Stimulated activated effector memory CD8-positive, alpha-beta T cell treated with anti-CD3 and anti-CD28 coated beads, Interleukin-12 subunit alpha, Interleukin-12 subunit beta, amount 100 ng/mL, for 72 hours (primary cell): ENCODE measurements at regions not wholly inside any gene's neighbourhood (a gene's known extent, or its start where the extent isn't known, plus 50 kb on each side); places are given as distances from the start of the nearest gene placed in this dataset.

Experiments
- ATAC-seq: fragments of 150-1000 bp; cut with Tn5 transposase; 2 replicates; pipeline ENCODE4 v1.10.0; 2021
- DNase-seq, 2 donors: peaks; one replicate each; pipeline ENCODE4 v3.0.0; 2021 to 2022; ENCODE audit warnings: low spot score in 2 of 2
- H3K27ac Mint-ChIP-seq: one replicate; pipeline ENCODE4 v1.8.0; 2022; ENCODE audit warnings: mild to moderate bottlenecking, mixed read lengths
- H3K36me3 Mint-ChIP-seq: one replicate; pipeline ENCODE4 v1.8.0; 2022; ENCODE audit warnings: mild to moderate bottlenecking, mixed read lengths
- H3K4me1 Mint-ChIP-seq: one replicate; pipeline ENCODE4 v1.8.0; 2022; ENCODE audit warnings: mixed read lengths
- H3K4me3 Mint-ChIP-seq: one replicate; pipeline ENCODE4 v1.8.0; 2022; ENCODE audit warnings: mild to moderate bottlenecking, mixed read lengths
- H3K9me3 Mint-ChIP-seq: one replicate; pipeline ENCODE4 v1.8.0; 2022; ENCODE audit warnings: mixed read lengths

DNA sequence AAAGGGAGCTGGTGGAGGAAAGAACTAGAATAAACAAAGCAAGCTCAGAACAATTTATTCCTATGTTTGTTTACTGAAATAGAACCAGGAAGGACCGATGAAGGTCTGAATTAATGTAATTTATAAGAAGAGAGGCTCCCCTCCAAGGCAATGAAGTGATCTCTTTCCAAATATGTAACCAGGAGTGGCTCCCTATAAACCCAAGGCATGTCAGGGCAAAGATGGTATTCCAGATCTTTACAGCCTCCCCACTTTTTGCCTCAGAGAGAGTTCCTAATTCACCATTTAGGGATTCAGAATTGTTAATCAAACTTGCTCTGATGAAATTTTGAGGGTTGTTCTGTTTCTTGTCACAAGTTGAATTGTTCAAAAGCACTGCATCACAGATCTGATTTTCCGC is 88.8 kb downstream of the HDGFL1 start:
- H3K9me3 Mint-ChIP-seq = peaks cover 11% of the 10 kb centered on the region
- H3K36me3 Mint-ChIP-seq = no peaks in the 10 kb centered on the region
- H3K27ac Mint-ChIP-seq = no peak overlapping the region
- ATAC-seq (no peak), DNase-seq (no peak)
- H3K4me1 Mint-ChIP-seq = no peaks in the 10 kb centered on the region
- H3K4me3 Mint-ChIP-seq = no peak overlapping the region

DNA sequence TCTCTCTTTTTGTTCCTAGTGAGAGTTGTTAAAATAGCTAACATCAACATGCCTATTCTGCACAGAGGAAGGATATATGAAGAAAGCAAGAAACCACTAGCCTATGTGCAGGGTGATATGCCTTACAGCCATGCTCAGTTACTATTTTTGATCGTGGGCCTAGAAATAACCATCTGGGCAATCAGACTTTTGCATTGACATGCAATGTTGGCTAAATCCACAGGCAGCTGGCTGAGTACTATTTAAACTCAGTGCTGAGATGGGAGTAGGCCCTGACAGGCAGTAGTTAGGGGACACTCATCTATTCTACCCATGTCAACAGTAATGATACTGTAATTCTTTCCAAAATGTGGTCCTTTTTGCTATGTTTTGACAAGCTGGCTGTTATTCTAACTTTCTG is 89.6 kb downstream of the HDGFL1 start:
- H3K36me3 Mint-ChIP-seq = no peaks in the 10 kb centered on the region
- peaks cover 11% of the 10 kb centered on the region for H3K9me3 Mint-ChIP-seq
- no peaks in the 10 kb centered on the region for H3K4me1 Mint-ChIP-seq
- DNase-seq (no peak), ATAC-seq (no peak)
- no peak overlapping the region for H3K4me3 Mint-ChIP-seq
- H3K27ac Mint-ChIP-seq = no peak overlapping the region

DNA sequence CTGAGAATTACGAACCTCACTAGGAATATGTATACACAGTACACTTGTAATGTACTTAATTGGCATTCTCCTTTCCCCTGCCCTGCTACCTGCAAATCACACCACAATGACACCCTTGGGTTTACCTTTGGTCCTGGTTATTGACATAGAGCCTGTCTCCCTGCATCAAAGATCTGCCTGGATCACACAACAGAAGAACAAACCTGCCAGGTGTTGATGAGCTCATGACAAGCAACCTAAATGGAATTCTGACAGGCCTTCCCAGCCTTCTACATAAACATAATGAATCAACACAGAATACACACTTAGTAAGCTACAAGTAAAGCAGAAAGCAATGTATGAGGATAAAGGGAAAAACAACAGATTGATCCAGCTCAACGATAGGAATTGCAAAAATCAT is 95.6 kb downstream of the HDGFL1 start:
- no peaks in the 10 kb centered on the region for H3K4me1 Mint-ChIP-seq
- no peak for DNase-seq
- H3K27ac Mint-ChIP-seq = no peak overlapping the region

DNA sequence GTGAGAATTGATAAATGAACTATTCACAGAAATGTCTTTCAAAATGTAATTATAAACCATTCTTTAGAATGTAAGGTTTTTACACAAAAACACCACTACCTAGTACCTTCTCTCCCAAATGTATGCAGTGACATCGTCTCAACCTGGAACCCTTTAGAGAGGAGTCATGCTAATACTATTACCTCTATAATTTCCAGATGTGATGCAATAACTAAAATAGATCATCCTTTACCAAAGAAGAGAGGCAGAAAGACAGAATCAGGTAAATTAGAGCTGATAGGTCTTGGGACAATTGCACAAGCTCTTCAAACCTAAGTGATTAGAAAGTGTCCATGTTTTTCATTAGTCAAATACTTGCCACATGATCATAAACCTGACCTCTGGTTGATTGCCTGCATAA is 96.7 kb downstream of the HDGFL1 start:
- no peak overlapping the region for H3K4me3 Mint-ChIP-seq
- no peak overlapping the region for H3K27ac Mint-ChIP-seq
- no peaks in the 10 kb centered on the region for H3K4me1 Mint-ChIP-seq

More for the DNA sequence above, 95.6 kb downstream of the HDGFL1 start:
- Mint-ChIP-seq H3K9me3 (peaks cover 22% of the 10 kb centered on the region), H3K36me3 (no peaks in the 10 kb centered on the region), H3K4me3 (no peak overlapping the region)
- ATAC-seq = no peak

DNA sequence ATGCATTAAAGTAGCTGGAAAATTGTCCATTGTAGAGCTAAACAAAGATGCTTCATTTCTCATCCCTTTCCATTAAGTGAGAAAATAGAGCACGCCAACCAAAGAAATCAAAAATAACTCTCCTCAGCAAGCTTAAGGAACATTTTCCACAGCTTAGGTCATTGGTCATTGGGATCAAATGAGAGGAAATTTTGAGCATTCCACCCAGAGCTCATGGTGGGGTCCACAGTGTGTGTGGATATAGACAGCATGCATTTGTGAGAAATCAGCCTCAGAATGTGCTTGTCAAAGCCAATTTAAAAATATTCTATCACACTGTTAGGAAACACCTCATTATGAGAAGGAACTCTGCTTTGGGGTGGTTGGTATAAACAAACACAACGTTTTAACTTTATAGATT is 97.2 kb downstream of the HDGFL1 start:
- Mint-ChIP-seq H3K4me3 (no peak overlapping the region), H3K4me1 (no peaks in the 10 kb centered on the region), H3K27ac (no peak overlapping the region), H3K9me3 (peaks cover 22% of the 10 kb centered on the region), H3K36me3 (no peaks in the 10 kb centered on the region)
- DNase-seq (no peak), ATAC-seq (no peak)

More for the DNA sequence above, 96.7 kb downstream of the HDGFL1 start:
- peaks cover 25% of the 10 kb centered on the region for H3K9me3 Mint-ChIP-seq
- no peak for ATAC-seq
- no peak for DNase-seq
- no peaks in the 10 kb centered on the region for H3K36me3 Mint-ChIP-seq

DNA sequence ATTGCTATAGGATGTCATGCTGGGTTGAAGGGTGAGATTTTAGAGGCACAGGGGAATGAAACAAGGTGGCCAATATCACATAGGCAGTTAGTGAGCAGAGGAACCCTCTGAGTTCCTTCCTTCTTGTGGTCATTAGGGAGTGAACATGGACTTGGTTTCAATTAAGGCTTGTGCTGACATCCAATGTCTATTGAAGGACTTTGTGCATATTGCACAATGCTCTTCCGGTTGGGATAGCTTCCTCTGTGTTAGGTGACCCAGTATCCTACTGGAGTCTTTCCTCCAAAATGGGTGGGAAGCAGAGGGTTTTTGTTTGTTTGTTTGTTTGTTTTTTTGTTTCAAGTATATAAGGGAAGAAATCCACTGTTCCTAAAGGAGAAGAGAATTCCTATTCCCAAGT is 98.5 kb downstream of the HDGFL1 start:
- no peak for DNase-seq
- H3K4me3 Mint-ChIP-seq = no peak overlapping the region
- no peaks in the 10 kb centered on the region for H3K4me1 Mint-ChIP-seq
- no peak overlapping the region for H3K27ac Mint-ChIP-seq
- no peaks in the 10 kb centered on the region for H3K36me3 Mint-ChIP-seq
- ATAC-seq = no peak
- peaks cover 17% of the 10 kb centered on the region for H3K9me3 Mint-ChIP-seq

DNA sequence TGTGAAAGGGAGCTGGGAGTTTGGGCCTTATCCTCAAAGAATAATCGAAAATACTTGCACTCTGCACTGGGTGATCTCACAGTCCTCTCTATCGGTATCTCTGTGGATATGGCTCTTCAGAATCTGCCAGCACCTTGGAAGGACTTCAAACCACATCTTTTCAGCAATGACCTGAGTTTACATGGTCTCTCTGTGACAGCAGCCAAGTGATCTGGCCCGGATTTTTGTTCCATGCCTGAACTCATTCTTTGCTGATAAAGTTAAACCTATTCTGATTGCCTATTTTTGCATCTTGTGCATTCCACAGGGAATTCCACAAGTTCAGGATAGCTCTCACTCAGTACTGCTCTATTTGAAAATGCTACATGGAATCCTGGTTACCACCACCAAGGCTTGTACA is 98.9 kb downstream of the HDGFL1 start:
- Mint-ChIP-seq H3K4me3 (no peak overlapping the region), H3K4me1 (no peaks in the 10 kb centered on the region), H3K36me3 (no peaks in the 10 kb centered on the region), H3K27ac (no peak overlapping the region), H3K9me3 (peaks cover 16% of the 10 kb centered on the region)
- ATAC-seq (no peak), DNase-seq (no peak)

DNA sequence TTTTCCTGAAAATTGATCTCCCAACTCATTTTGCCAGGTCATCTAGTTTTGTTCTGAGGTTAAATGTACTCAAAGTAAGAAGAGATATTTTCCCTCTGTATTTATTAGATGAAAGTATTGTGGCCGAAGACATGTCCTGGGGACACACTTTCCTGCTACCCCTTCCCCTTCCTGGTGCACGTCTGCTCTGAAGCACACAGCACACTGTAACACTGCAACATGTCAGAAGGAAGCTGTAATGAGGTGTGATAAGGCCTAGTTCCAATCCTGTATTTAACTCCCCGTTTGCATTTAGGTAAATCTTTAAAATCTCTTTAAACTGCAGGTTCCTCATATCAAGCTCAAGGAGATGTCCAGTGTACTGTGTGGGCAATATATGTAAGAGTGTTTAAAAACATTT is 99.4 kb downstream of the HDGFL1 start:
- no peak overlapping the region for H3K4me3 Mint-ChIP-seq
- DNase-seq (no peak), ATAC-seq (no peak)
- H3K4me1 Mint-ChIP-seq = no peaks in the 10 kb centered on the region
- H3K36me3 Mint-ChIP-seq = no peaks in the 10 kb centered on the region
- peaks cover 16% of the 10 kb centered on the region for H3K9me3 Mint-ChIP-seq
- no peak overlapping the region for H3K27ac Mint-ChIP-seq

DNA sequence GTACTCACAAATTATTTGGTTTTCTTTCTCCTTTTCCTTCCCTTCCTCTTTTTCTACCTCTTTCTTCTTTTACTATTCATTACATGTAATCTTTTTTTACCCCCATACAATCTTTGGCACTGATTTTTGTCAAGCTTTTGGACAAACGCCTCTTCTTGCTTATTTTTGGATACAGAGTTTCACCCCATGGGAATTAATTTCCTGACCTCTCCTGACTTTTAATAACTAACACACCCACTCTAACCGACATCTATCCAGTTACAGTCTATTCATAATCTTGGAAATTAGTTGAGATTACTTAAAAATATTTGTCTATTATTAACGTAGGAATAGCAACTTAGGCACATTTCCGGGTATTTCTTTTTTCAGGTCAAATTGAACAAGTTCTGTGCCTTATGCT is 101.2 kb downstream of the HDGFL1 start:
- Mint-ChIP-seq H3K36me3 (no peaks in the 10 kb centered on the region), H3K4me3 (no peak overlapping the region), H3K4me1 (no peaks in the 10 kb centered on the region), H3K27ac (no peak overlapping the region), H3K9me3 (peaks cover 8% of the 10 kb centered on the region)
- DNase-seq (no peak), ATAC-seq (no peak)

DNA sequence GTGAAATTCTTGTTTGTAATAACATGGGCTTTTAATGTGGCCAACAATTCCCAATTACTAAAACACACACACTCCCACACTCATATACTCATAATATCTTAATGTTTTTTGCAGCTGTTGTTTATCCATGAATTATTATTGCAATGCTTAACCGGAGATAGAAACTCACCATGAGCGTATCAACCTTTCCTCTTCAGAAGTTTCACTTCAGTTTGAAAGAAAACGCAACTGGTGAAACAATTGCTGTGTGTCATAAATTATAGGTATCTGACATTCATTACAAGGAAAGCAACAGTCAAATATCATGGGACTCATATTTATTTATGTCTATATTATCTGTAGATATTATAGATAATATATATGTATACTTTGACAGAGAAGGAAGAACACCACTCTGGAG is 104.1 kb downstream of the HDGFL1 start:
- Mint-ChIP-seq H3K27ac (no peak overlapping the region), H3K4me1 (no peaks in the 10 kb centered on the region), H3K9me3 (peaks cover 4% of the 10 kb centered on the region), H3K4me3 (no peak overlapping the region), H3K36me3 (no peaks in the 10 kb centered on the region)
- no peak for ATAC-seq
- no peak for DNase-seq

DNA sequence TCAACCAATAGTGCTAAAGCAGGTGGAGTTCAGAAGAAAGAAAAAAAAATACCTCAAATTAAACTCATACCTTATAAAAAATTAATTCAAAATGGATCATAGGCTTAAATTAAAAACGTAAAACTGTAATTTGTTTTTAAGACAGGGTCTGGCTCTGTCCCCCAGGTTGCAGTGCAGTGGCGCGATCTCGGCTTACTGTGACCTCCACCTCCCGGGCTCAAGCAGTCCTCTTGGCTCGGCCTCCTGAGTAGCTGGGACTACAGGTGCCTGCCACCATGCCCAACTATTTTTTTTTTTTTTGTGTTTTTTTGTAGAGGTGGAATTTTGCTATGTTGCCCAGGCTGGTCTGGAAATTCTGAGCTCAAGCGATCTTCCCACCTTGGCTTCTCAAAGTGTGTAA is 111.6 kb downstream of the HDGFL1 start:
- no peak for DNase-seq
- no peak overlapping the region for H3K4me3 Mint-ChIP-seq
- peaks cover 11% of the 10 kb centered on the region for H3K9me3 Mint-ChIP-seq
- H3K4me1 Mint-ChIP-seq = no peaks in the 10 kb centered on the region
- H3K36me3 Mint-ChIP-seq = no peaks in the 10 kb centered on the region
- no peak for ATAC-seq
- no peak overlapping the region for H3K27ac Mint-ChIP-seq

DNA sequence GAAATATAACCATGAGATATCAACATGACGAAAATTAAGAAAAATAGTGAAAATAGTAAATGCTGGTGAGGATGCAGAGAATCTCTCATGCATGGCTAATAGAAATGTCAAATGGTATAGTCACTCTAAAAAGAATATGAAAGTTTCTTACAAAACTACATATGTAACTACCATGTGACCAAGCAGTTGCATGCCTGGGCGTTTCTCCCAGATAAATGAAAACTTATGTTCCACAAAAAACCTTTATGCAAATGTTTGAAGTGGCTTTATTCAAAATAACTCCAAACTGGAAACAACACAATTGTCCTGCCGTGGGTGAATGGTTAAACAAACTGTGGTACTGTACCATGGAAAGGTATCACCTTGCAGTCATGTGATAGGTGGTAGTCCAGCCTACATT is 112.4 kb downstream of the HDGFL1 start:
- Mint-ChIP-seq H3K36me3 (no peaks in the 10 kb centered on the region), H3K4me3 (no peak overlapping the region), H3K27ac (no peak overlapping the region), H3K4me1 (no peaks in the 10 kb centered on the region), H3K9me3 (peaks cover 12% of the 10 kb centered on the region)
- no peak for DNase-seq
- no peak for ATAC-seq

DNA sequence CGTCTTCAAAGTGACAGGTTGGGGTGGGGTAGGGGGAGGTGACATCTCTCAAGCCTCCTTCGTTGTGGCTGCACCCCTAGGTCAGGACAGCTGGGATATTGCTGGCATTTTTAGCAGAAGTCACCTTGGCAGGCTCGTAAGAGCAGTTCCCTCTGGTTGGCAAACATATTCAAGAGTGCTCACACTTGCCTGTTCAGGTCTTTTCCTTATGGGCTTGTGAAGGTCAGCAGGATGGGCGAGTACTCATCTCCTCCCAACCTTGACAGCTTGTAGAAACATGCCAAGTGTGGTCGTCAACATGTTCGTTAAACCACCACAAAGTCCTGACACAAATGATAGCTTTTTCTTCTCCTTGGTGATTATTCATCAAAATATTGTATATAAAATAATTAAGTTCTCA is 113.6 kb downstream of the HDGFL1 start:
- Mint-ChIP-seq H3K36me3 (no peaks in the 10 kb centered on the region), H3K27ac (no peak overlapping the region), H3K4me3 (no peak overlapping the region), H3K4me1 (no peaks in the 10 kb centered on the region), H3K9me3 (peaks cover 12% of the 10 kb centered on the region)
- ATAC-seq (no peak), DNase-seq (no peak)

DNA sequence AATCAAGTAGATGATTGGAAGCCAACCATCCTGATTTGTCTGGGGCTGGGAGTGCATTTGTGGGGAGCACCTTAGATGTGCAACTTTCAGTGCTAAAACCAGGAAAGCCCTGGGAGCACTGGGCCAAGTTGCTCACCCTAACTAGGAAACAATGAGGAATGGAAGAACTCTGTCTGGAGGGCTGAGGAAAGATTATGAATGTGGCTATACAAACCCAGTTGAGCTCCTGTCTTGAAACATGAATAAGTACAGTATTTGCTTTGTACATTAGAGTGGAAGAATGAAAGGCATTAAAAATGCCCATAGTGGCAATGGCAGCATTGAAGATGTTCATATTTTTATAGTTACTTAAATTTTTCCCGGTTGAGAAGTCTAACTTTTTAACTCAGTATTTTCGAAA is 121.1 kb downstream of the HDGFL1 start:
- no peak for DNase-seq
- peaks cover 4% of the 10 kb centered on the region for H3K9me3 Mint-ChIP-seq
- no peak overlapping the region for H3K27ac Mint-ChIP-seq
- ATAC-seq = no peak
- H3K4me1 Mint-ChIP-seq = no peaks in the 10 kb centered on the region
- H3K36me3 Mint-ChIP-seq = no peaks in the 10 kb centered on the region
- no peak overlapping the region for H3K4me3 Mint-ChIP-seq

DNA sequence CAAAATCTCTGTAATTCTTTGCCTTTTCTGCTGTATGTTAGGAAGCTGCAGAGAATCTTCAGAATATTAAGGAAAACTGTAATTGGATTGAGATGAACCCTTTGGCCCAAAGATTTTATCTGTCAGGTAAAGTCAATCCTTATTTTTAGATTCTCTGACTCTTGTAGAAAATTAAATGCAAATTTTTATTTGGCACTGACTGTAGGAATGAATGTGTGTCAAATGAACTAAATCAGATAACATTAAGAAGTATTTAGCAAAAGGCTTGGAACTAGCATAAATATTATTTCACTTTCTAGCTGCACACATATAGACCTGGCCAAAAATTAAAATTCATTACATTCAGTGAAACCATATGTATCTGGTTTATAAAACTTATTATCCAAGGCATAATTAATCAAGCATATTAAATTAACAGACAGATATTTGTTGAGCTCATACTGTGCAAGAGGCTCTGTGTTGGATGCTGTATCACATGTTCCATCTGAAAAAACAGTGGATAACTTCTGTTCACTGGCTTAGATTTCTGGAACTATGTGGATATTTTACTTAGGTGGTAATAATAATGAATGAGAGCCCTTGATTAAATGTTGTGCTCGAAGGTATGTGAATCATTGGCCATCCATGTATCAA is 124.8 kb downstream of the HDGFL1 start:
- Mint-ChIP-seq H3K36me3 (no peaks in the 10 kb centered on the region), H3K4me3 (no peak overlapping the region), H3K9me3 (no peaks in the 10 kb centered on the region), H3K27ac (no peak overlapping the region), H3K4me1 (no peaks in the 10 kb centered on the region)
- no peak for ATAC-seq
- DNase-seq = no peak

DNA sequence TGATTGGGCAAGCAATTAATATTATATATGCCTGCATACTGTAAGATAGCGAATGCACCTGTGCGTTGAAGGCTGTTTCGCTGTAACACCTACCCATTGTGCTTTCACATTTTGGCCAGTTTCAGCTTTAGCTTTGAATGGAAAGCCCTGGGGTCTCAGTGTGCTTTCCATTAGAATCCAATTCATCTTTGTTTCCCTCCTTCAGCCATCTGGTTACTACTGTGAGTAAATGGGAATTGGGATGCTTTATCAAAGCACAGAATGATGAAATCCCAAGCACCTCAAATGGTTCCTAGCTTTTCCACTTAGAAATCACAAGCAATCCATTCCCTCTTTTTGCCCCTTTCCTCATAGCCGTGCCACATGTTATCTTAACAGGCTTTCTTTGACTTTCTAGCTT is 127.1 kb downstream of the HDGFL1 start:
- DNase-seq (no peak), ATAC-seq (no peak)
- no peaks in the 10 kb centered on the region for H3K36me3 Mint-ChIP-seq
- no peak overlapping the region for H3K27ac Mint-ChIP-seq
- H3K9me3 Mint-ChIP-seq = peaks cover 4% of the 10 kb centered on the region
- H3K4me1 Mint-ChIP-seq = no peaks in the 10 kb centered on the region
- no peak overlapping the region for H3K4me3 Mint-ChIP-seq

DNA sequence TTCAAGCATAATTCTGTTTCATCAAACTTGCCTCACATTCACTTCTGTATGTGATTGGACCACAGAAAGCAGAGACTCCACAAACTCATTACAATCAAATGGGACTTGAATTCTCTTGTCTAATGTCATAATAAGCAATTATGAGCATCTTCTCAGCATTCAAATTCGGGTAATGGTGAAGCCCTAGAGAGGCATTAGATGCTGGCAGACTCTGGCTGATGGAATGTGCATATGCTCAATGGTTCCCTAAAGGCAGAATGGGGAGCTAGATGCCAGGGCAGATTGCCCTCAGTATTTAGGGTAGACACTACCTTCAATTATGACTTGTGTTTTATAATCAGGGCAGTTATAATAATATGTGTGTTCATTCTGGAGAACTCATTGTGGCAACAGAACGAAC is 127.9 kb downstream of the HDGFL1 start:
- Mint-ChIP-seq H3K36me3 (no peaks in the 10 kb centered on the region), H3K9me3 (peaks cover 6% of the 10 kb centered on the region), H3K27ac (no peak overlapping the region), H3K4me3 (no peak overlapping the region), H3K4me1 (no peaks in the 10 kb centered on the region)
- ATAC-seq (no peak), DNase-seq (no peak)
